ENCODE measurements at regions not wholly inside any gene's neighbourhood (a gene's known extent, or its start where the extent isn't known, plus 50 kb on each side); places are given as distances from the start of the nearest gene placed in this dataset.

- no peak overlapping the region for H3K27ac ChIP-seq
- no peak for DNase-seq
- H3K4me3 ChIP-seq: no peak overlapping the region
- no peak for TF ChIP-seq CTCF (IDR thresholded peaks at IDR 0.05)
- ATAC-seq: no peak
- H3K36me3 ChIP-seq: no peaks in the 10 kb centered on the region
- H3K27me3 ChIP-seq: no peaks in the 10 kb centered on the region
- H3K4me1 ChIP-seq: peaks cover 0 to 4% of the 10 kb centered on the region in 2 donors
- intact Hi-C loops (cut with DNase I): no loop called here
- H3K9me3 ChIP-seq: no peaks in the 10 kb centered on the region
Measured at GRCh38 chr11:130651066-130651855, 202.8 kb downstream of the ADAMTS15 start.

- peak in 3 of 4 donors; percentile 58 to 92 (median 83) for DNase-seq
- Histone ChIP-seq H3K9me3 (no peaks in the 10 kb centered on the region), H3K4me1 (peaks cover 0 to 4% of the 10 kb centered on the region in 2 donors), H3K4me3 (no peak overlapping the region), H3K36me3 (no peaks in the 10 kb centered on the region), H3K27me3 (no peaks in the 10 kb centered on the region), H3K27ac (peak overlapping the region; percentile 70 to 71)
- intact Hi-C loops (cut with DNase I): no loop called here
- peak; percentile 65 for ATAC-seq
- TF ChIP-seq CTCF (IDR thresholded peaks at IDR 0.05): no peak
Measured at GRCh38 chr11:130652671-130653335, 204.4 kb downstream of the ADAMTS15 start.

- ATAC-seq (peak; percentile 94), DNase-seq (peak; percentile 69 to 84 (median 74))
- H3K4me1 ChIP-seq: peaks cover 0 to 4% of the 10 kb centered on the region in 2 donors
- intact Hi-C loops (cut with DNase I): no loop called here
- no peaks in the 10 kb centered on the region for H3K9me3 ChIP-seq
- no peak for TF ChIP-seq CTCF (IDR thresholded peaks at IDR 0.05)
- no peak overlapping the region for H3K4me3 ChIP-seq
- no peaks in the 10 kb centered on the region for H3K27me3 ChIP-seq
- H3K27ac ChIP-seq: peak overlapping the region; percentile 70 to 71
- H3K36me3 ChIP-seq: no peaks in the 10 kb centered on the region
Measured at GRCh38 chr11:130653838-130654636, 205.6 kb downstream of the ADAMTS15 start.

- intact Hi-C loops (cut with DNase I): no loop called here
- H3K27ac ChIP-seq: no peak overlapping the region
Measured at GRCh38 chr11:130655300-130655699, 206.9 kb downstream of the ADAMTS15 start.

More at GRCh38 chr11:130655300-130655699, 206.9 kb downstream of the ADAMTS15 start:
- Histone ChIP-seq H3K4me3 (no peak overlapping the region), H3K9me3 (no peaks in the 10 kb centered on the region), H3K4me1 (peaks cover 0 to 4% of the 10 kb centered on the region in 2 donors), H3K27me3 (no peaks in the 10 kb centered on the region), H3K36me3 (no peaks in the 10 kb centered on the region)
- TF ChIP-seq CTCF (IDR thresholded peaks at IDR 0.05): no peak
- DNase-seq: no peak
- no peak for ATAC-seq

Data from left lung (tissue), 4 donors.